Loucy (cell line): ENCODE measurements at regions not wholly inside any gene's neighbourhood (a gene's known extent, or its start where the extent isn't known, plus 50 kb on each side); places are given as distances from the start of the nearest gene placed in this dataset.

Experiments
- H2AFZ ChIP-seq: fragments of 200-600 bp; sonication (generic); 2 replicates; pipeline ENCODE4 v1.6.0; 2016; ENCODE audit warnings: antibody characterized with exemption, mild to moderate bottlenecking, low read length, moderate library complexity
- H3F3A ChIP-seq: fragments of 200-600 bp; 2 replicates; pipeline ENCODE4 v1.6.0; 2016; ENCODE audit warnings: antibody characterized with exemption, low read depth, mild to moderate bottlenecking
- H3K27me3 ChIP-seq: fragments of 200-600 bp; sonication (generic); 2 replicates; pipeline ENCODE4 v1.6.1; 2014; ENCODE audit warnings: low read length, mild to moderate bottlenecking; ENCODE audit not compliant: insufficient read depth, poor library complexity, severe bottlenecking
- H3K36me3 ChIP-seq: fragments of 200-600 bp; sonication (generic); 2 replicates; pipeline ENCODE4 v1.6.1; 2016; ENCODE audit warnings: low read length; ENCODE audit not compliant: insufficient read depth
- H3K4me1 ChIP-seq: fragments of 200-600 bp; sonication (generic); 2 replicates; pipeline ENCODE4 v1.5.1; 2014; ENCODE audit warnings: low read length, mild to moderate bottlenecking; ENCODE audit not compliant: insufficient read depth, poor library complexity, severe bottlenecking
- H3K4me2 ChIP-seq: fragments of 200-600 bp; sonication (generic); 2 replicates; pipeline ENCODE4 v1.6.0; 2014; ENCODE audit warnings: antibody characterized with exemption, low read length, low read depth, mild to moderate bottlenecking; ENCODE audit not compliant: poor library complexity, severe bottlenecking
- H3K4me3 ChIP-seq: fragments of 200-600 bp; sonication (generic); 2 replicates; pipeline ENCODE4 v1.5.1; 2014; ENCODE audit warnings: low read length, mild to moderate bottlenecking, mixed read lengths; ENCODE audit not compliant: poor library complexity, severe bottlenecking
- H3K79me2 ChIP-seq: fragments of 200-600 bp; sonication (generic); 2 replicates; pipeline ENCODE4 v1.6.1; 2014; ENCODE audit warnings: low read length; ENCODE audit not compliant: insufficient read depth
- H3K9ac ChIP-seq: fragments of 200-600 bp; sonication (generic); 2 replicates; pipeline ENCODE4 v1.6.0; 2014; ENCODE audit warnings: mild to moderate bottlenecking, low read depth, low read length, moderate library complexity; ENCODE audit not compliant: poor library complexity, severe bottlenecking
- H3K9me2 ChIP-seq: fragments of 200-600 bp; sonication (generic); replicated peaks from 2 replicates; pipeline ENCODE4 v1.6.1; 2016; ENCODE audit warnings: low read depth, low read length, mixed read lengths
- H3K9me3 ChIP-seq: fragments of 200-600 bp; sonication (generic); 2 replicates; pipeline ENCODE4 v1.6.1; 2014; ENCODE audit warnings: mild to moderate bottlenecking, antibody characterized with exemption, low read length, low read depth; ENCODE audit not compliant: insufficient read depth
- H4K20me1 ChIP-seq: fragments of 200-600 bp; sonication (generic); 2 replicates; pipeline ENCODE4 v1.6.0; 2014; ENCODE audit warnings: antibody characterized with exemption, low read length, mild to moderate bottlenecking; ENCODE audit not compliant: insufficient read depth, poor library complexity, severe bottlenecking
- CTCF ChIP-seq: fragments of 200-600 bp; sonication (generic); conservative IDR thresholded peaks from 2 replicates; pipeline ENCODE4 v1.5.1; 2014; ENCODE audit warnings: mild to moderate bottlenecking, antibody characterized with exemption, low read length
- EZH2phosphoT487 ChIP-seq: fragments of 200-600 bp; IDR thresholded peaks from 2 replicates; pipeline ENCODE4 v1.6.1; 2018; ENCODE audit warnings: antibody characterized with exemption, mild to moderate bottlenecking, moderate library complexity, borderline replicate concordance

GRCh38 chr1:115411371-115412063, 73.5 kb upstream of the NGF start:
- 0 out of 2 replicates have a peak overlapping the region, but pooled peaks have one; percentile 39 for H2AFZ ChIP-seq
- no peaks in the 10 kb centered on the region for H3F3A ChIP-seq
- H3K4me1 ChIP-seq, result no peaks in the 10 kb centered on the region
- no peak overlapping the region for H3K9ac ChIP-seq
- H3K4me3 ChIP-seq, result no peak overlapping the region
- no peaks in the 10 kb centered on the region for H3K27me3 ChIP-seq
- no peak overlapping the region for H3K4me2 ChIP-seq
- no peaks in the 10 kb centered on the region for H3K79me2 ChIP-seq
- no peaks in the 10 kb centered on the region for H4K20me1 ChIP-seq
- H3K9me3 ChIP-seq, result no peaks in the 10 kb centered on the region
- no peaks in the 10 kb centered on the region for H3K36me3 ChIP-seq
- H3K9me2 ChIP-seq, result no peaks in the 10 kb centered on the region
- TF ChIP-seq EZH2phosphoT487, result no peak
- no peak for TF ChIP-seq CTCF

- H3K4me3 ChIP-seq, result no peak overlapping the region
- H3K4me2 ChIP-seq, result no peak overlapping the region
- H3F3A ChIP-seq, result no peaks in the 10 kb centered on the region
- no peak overlapping the region for H3K9ac ChIP-seq
- TF ChIP-seq CTCF, result no peak
- no peak for TF ChIP-seq EZH2phosphoT487
- H3K27me3 ChIP-seq, result no peaks in the 10 kb centered on the region
- H3K4me1 ChIP-seq, result no peaks in the 10 kb centered on the region
- H3K9me2 ChIP-seq, result no peaks in the 10 kb centered on the region
- no peaks in the 10 kb centered on the region for H4K20me1 ChIP-seq
- no peaks in the 10 kb centered on the region for H3K79me2 ChIP-seq
- no peaks in the 10 kb centered on the region for H3K36me3 ChIP-seq
- no peaks in the 10 kb centered on the region for H3K9me3 ChIP-seq
- H2AFZ ChIP-seq, result no peak overlapping the region
Observed at GRCh38 chr1:115409094-115410015, 71.3 kb upstream of the NGF start.

GRCh38 chr1:115408533-115408932, 70.5 kb upstream of the NGF start:
- no peak overlapping the region for H2AFZ ChIP-seq
- no peaks in the 10 kb centered on the region for H3K9me2 ChIP-seq
- H4K20me1 ChIP-seq, result no peaks in the 10 kb centered on the region
- H3K4me1 ChIP-seq, result no peaks in the 10 kb centered on the region
- no peaks in the 10 kb centered on the region for H3K36me3 ChIP-seq
- H3K9ac ChIP-seq, result no peak overlapping the region
- H3F3A ChIP-seq, result no peaks in the 10 kb centered on the region
- H3K4me3 ChIP-seq, result no peak overlapping the region
- H3K79me2 ChIP-seq, result no peaks in the 10 kb centered on the region
- no peak overlapping the region for H3K4me2 ChIP-seq
- H3K27me3 ChIP-seq, result no peaks in the 10 kb centered on the region
- H3K9me3 ChIP-seq, result no peaks in the 10 kb centered on the region
- TF ChIP-seq EZH2phosphoT487, result no peak
- no peak for TF ChIP-seq CTCF
